Sigmoid colon (tissue), 6 donors: ENCODE measurements at regions not wholly inside any gene's neighbourhood (a gene's known extent, or its start where the extent isn't known, plus 50 kb on each side); places are given as distances from the start of the nearest gene placed in this dataset.

Source experiments
- DNase-seq: peaks from one replicate; pipeline ENCODE4 v3.0.0-alpha.2; 2019
- H3K27ac ChIP-seq, 4 donors: fragments of 200-600 bp; sonication (generic); one replicate each; pipeline ENCODE4 v1.5.1; 2016 to 2019; ENCODE audit warnings: mild to moderate bottlenecking in 1 of 4
- H3K27me3 ChIP-seq, 3 donors: fragments of 200-600 bp; sonication (generic); one replicate each; pipeline ENCODE4 v1.5.1; 2019; ENCODE audit warnings: mild to moderate bottlenecking in 1 of 3
- H3K36me3 ChIP-seq, 4 donors: fragments of 200-600 bp; sonication (generic); one replicate each; pipeline ENCODE4 v1.5.1; 2016 to 2019
- H3K4me1 ChIP-seq, 4 donors: fragments of 200-600 bp; sonication (generic); one replicate each; pipeline ENCODE4 v1.5.1; 2017 to 2019
- H3K4me3 ChIP-seq, 4 donors: fragments of 200-600 bp; sonication (generic); one replicate each; pipeline ENCODE4 v1.5.1; 2017 to 2019; ENCODE audit warnings: mild to moderate bottlenecking in 2 of 4, moderate library complexity in 1 of 4
- H3K9me3 ChIP-seq, 4 donors: fragments of 200-600 bp in 3 of 4; sonication (generic) in 3 of 4; one replicate each; pipeline versions ENCODE4 v1.5.1 to v1.6.1; 2013 to 2019
- EP300 ChIP-seq, 4 donors: sonication (generic); formaldehyde crosslinking; IDR thresholded peaks; one replicate each; pipeline ENCODE4 v1.6.1; 2017; ENCODE audit warnings: antibody characterized with exemption in 4 of 4
- POLR2A ChIP-seq, 2 donors: fragments of 450-650 bp; IDR thresholded peaks; one replicate each; pipeline ENCODE4 v1.6.1; 2016; ENCODE audit warnings: antibody characterized with exemption in 2 of 2, mild to moderate bottlenecking in 2 of 2, moderate library complexity in 2 of 2
- POLR2AphosphoS5 ChIP-seq, 4 donors: sonication (generic); formaldehyde crosslinking; IDR thresholded peaks; one replicate each; pipeline ENCODE4 v1.6.1; 2017; ENCODE audit warnings: antibody characterized with exemption in 4 of 4
- WGBS, 2 donors: extraction: QIAGEN DNeasy Blood & Tissue Kit; methylation state at CpG; one replicate each; pipeline ENCODE4 v1.1.7; 2013; 5-methylcytosine and 5-hydroxymethylcytosine counted together
- intact Hi-C: fragments of 100-400 bp; cut with DNase I; formaldehyde crosslinking; loops from one replicate; pipeline ENCODE4 v1.15.1; 2023
- TF ChIP-seq, protein P1 (sequence below), 4 experiments: fragments of 450-650 bp in 3 of 4; fragments of 200-600 bp in 1 of 4; IDR thresholded peaks; one replicate each; pipeline ENCODE4 v1.5.1; 2016 to 2019; ENCODE audit warnings: antibody characterized with exemption in 4 of 4, mild to moderate bottlenecking in 3 of 4, moderate library complexity in 2 of 4
- donor health status: healthy with polysubstance abuse.
- donor health status: healthy.

- H3K36me3 ChIP-seq: no peaks in the 10 kb centered on the region
- H3K9me3 ChIP-seq: no peaks in the 10 kb centered on the region
- H3K4me1 ChIP-seq: no peaks in the 10 kb centered on the region
- no peak for DNase-seq
- no peaks in the 10 kb centered on the region for H3K27me3 ChIP-seq
- intact Hi-C loops: no loop called here
- no peak overlapping the region for H3K4me3 ChIP-seq
- H3K27ac ChIP-seq: no peak overlapping the region
- TF ChIP-seq EP300 (IDR thresholded peaks at IDR 0.05): no peak
- TF ChIP-seq, protein P1, sequence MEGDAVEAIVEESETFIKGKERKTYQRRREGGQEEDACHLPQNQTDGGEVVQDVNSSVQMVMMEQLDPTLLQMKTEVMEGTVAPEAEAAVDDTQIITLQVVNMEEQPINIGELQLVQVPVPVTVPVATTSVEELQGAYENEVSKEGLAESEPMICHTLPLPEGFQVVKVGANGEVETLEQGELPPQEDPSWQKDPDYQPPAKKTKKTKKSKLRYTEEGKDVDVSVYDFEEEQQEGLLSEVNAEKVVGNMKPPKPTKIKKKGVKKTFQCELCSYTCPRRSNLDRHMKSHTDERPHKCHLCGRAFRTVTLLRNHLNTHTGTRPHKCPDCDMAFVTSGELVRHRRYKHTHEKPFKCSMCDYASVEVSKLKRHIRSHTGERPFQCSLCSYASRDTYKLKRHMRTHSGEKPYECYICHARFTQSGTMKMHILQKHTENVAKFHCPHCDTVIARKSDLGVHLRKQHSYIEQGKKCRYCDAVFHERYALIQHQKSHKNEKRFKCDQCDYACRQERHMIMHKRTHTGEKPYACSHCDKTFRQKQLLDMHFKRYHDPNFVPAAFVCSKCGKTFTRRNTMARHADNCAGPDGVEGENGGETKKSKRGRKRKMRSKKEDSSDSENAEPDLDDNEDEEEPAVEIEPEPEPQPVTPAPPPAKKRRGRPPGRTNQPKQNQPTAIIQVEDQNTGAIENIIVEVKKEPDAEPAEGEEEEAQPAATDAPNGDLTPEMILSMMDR (IDR thresholded peaks at IDR 0.05): no peak
- no peak for TF ChIP-seq POLR2AphosphoS5 (IDR thresholded peaks at IDR 0.05)
- WGBS, 2 donors: 81 to 92% methylated on average over 1 of the region's 1 CpG
These were observed 151.3 kb downstream of the DHRS2 start for GRCh38 chr14:23787436-23787835.

DNA sequence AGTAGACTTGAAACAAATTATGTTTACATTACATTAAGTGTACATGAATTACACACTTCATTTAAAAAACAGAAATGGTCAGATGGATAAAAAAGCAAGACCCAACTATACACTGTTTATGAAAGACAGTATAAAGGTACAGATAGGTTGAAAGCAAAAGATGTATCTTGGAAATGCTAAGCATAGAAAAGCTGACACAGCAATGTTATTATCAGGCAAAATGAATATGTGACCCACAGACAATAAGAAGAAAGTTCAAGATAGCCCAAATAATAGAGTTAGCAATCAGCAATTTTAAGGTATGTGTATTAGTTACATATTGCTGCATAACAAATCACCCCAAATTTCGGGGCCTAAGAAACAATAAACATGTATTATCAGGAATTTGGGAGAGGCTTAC is 153.5 kb downstream of the DHRS2 start:
- Histone ChIP-seq H3K27ac (no peak overlapping the region), H3K4me3 (no peak overlapping the region), H3K4me1 (no peaks in the 10 kb centered on the region), H3K36me3 (no peaks in the 10 kb centered on the region), H3K27me3 (no peaks in the 10 kb centered on the region), H3K9me3 (no peaks in the 10 kb centered on the region)
- intact Hi-C loops: no loop called here
- TF ChIP-seq, protein P1 (IDR thresholded peaks at IDR 0.05): no peak
- TF ChIP-seq POLR2A (IDR thresholded peaks at IDR 0.05): no peak
- TF ChIP-seq POLR2AphosphoS5 (IDR thresholded peaks at IDR 0.05): no peak
- no peak for TF ChIP-seq EP300 (IDR thresholded peaks at IDR 0.05)
- no peak for DNase-seq
- 56 to 87% methylated on average over 1 of the region's 1 CpG for WGBS, 2 donors

DNA sequence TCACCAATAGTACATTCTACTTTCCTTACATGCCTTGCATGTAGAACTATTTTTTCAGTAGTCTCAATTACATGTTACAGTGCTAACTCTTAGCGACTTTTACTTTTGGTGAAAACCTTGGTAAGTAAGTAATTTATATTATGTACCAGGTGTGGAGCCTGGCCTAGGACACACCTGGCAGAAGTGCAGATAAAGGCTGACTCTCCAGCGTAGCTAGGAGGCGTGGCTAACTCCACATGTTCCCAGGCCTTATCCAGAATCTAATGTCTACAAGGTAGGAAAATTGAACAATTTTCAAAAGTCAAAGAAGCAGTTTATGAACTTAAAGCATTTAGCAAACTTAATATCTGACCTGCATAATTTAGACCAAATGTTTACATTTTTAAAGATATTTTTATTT is 157.4 kb downstream of the DHRS2 start:
- 21 to 85% methylated on average over 3 of the region's 3 CpGs for WGBS, 2 donors
- no peak overlapping the region for H3K4me3 ChIP-seq
- intact Hi-C loops: no loop called here
- DNase-seq: no peak
- H3K27me3 ChIP-seq: no peaks in the 10 kb centered on the region
- no peaks in the 10 kb centered on the region for H3K9me3 ChIP-seq
- H3K36me3 ChIP-seq: no peaks in the 10 kb centered on the region
- no peaks in the 10 kb centered on the region for H3K4me1 ChIP-seq
- no peak for TF ChIP-seq EP300 (IDR thresholded peaks at IDR 0.05)
- no peak overlapping the region for H3K27ac ChIP-seq

DNA sequence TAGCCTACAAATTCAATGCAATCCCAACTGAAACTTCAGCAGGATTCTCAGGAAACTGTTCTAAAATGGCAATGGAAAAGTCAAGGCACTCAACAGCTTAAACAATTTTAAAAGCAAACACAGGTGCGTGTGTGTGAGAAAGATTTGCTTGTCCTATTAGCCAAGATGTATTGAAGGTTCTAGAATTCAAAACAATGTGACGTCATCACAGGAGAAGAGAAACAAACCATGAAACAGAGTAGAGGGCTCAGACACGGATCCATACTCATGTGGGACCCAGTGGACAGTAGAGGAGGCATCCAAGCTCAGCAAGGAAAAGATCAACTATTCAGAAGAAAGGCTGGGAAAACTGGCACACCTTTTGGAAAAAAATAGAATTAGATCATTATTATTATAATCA is 152.8 kb upstream of the DHRS4 start:
- Histone ChIP-seq H3K4me3 (no peak overlapping the region), H3K36me3 (no peaks in the 10 kb centered on the region), H3K27ac (no peak overlapping the region), H3K9me3 (peaks cover 0 to 2% (median 0%) of the 10 kb centered on the region in 4 donors), H3K27me3 (no peaks in the 10 kb centered on the region), H3K4me1 (no peaks in the 10 kb centered on the region)
- no peak for TF ChIP-seq POLR2AphosphoS5 (IDR thresholded peaks at IDR 0.05)
- no peak for TF ChIP-seq EP300 (IDR thresholded peaks at IDR 0.05)
- TF ChIP-seq, protein P1 (IDR thresholded peaks at IDR 0.05): no peak
- no peak for TF ChIP-seq POLR2A (IDR thresholded peaks at IDR 0.05)
- intact Hi-C loops: no loop called here
- DNase-seq: no peak
- WGBS, 2 donors: 78 to 87% methylated on average over 3 of the region's 3 CpGs

GRCh38 chr14:23801766-23802165 is 151.8 kb upstream of the DHRS4 start:
- no peak overlapping the region for H3K27ac ChIP-seq
- intact Hi-C loops: no loop called here
- 41 to 71% methylated on average over 2 of the region's 2 CpGs for WGBS, 2 donors
- no peaks in the 10 kb centered on the region for H3K27me3 ChIP-seq
- H3K36me3 ChIP-seq: no peaks in the 10 kb centered on the region
- no peak for DNase-seq
- H3K4me3 ChIP-seq: no peak overlapping the region
- no peaks in the 10 kb centered on the region for H3K4me1 ChIP-seq
- TF ChIP-seq POLR2AphosphoS5 (IDR thresholded peaks at IDR 0.05) (no peak), POLR2A (IDR thresholded peaks at IDR 0.05) (no peak), EP300 (IDR thresholded peaks at IDR 0.05) (no peak)
- TF ChIP-seq, protein P1 (IDR thresholded peaks at IDR 0.05): no peak
- H3K9me3 ChIP-seq: peaks cover 0 to 2% (median 0%) of the 10 kb centered on the region in 4 donors
